HG02852 (cell line): ENCODE measurements at regions not wholly inside any gene's neighbourhood (a gene's known extent, or its start where the extent isn't known, plus 50 kb on each side); places are given as distances from the start of the nearest gene placed in this dataset.

ENCODE experiments used
- ATAC-seq: cut with Tn5 transposase; IDR thresholded peaks from one replicate; pipeline ENCODE4 v1.9.1; 2021; ENCODE audit warnings: mild to moderate bottlenecking, moderate library complexity; ENCODE audit not compliant: unreplicated experiment

DNA sequence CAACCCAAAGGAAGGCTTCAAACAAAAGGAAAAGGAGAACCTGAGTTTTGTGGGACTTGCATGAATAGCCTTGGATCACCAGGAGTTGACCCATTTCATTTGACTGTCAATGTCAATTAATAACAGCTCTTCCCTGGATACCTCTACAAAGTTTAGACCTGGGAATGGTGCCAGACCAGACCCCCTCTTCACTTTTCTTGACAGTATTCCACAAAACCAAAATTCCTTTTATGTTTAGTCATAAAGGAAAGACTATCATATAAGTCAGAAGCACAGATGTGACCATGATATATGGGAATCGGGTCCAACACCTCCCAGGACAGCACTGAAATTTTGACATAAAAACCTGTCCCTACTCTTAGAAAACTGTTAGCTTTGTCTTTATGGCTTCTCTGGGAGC is 191.8 kb downstream of the LYPLAL1 start:
- ATAC-seq, result no peak

DNA sequence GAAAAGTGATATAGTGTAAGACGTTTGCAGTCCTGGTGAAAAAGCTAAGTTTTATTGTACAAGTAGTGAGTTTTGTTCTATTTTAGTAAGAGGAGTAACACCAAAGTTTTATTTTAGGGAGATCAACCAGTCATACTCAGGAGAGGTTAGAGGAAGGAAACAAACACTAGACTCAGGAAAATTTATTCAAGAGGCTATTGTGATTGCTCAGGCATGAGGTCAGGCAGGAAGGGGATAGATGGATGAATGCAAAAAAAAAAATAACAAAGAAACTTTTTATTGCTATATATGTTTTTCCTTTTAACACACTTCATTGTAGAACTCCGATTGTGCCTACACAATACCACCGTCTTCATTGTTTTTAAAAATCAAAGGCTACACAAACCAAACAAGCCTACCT is 189.0 kb downstream of the LYPLAL1 start:
- no peak for ATAC-seq

DNA sequence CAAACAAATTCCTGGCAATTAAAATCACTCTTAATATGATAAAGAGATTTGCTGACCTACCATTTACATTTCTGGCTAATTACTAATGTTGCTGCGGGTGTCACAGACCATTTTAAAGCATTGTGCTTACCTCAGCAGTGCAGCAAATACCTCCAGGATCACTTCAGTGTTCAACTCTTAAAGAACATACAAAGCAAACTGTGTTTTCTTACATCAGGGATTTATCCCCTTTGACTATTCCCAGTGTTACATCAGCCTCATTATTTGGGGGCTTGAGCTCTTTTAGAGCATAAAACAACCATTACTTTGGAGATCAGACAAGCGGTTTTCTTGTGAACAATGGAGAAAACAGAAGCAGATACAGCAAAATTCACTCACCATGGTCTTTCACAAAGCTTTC is 185.4 kb downstream of the LYPLAL1 start:
- ATAC-seq, result no peak

DNA sequence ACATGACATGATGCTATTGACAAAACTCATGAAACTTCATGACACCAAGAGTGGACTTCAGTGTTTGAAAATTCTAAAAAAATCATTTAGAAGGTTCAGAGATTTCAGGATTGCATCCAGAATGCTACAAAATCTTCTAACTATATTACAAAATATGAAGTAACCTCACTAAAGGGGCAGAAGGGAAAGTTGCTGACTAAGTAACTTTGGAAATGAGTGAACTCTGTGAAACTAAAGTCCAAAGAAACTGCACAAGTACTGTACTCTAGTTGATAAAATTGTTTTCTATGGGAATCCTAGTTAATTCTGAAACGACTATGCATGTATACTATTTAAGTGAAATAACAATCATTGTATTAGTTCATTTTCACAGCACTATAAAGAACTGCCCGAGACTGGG is 184.4 kb downstream of the LYPLAL1 start:
- no peak for ATAC-seq

DNA sequence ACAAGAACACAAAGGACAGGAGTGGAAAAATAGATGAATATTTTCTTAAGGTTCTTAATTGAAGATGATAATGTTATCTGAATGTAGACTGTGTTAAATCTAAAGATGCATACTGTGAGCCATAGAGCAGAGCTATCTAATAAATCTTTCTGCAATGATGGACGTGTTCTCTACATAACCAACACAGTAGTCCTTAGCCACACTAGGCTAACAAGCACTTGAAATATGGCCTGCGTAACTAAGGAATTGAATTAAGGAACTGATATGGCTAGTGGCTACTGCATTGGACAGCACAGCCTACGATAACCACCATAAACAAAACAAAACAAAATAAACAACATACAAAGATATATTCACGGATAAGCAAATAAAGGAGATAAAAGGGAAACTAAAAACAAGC is 181.3 kb downstream of the LYPLAL1 start:
- no peak for ATAC-seq

DNA sequence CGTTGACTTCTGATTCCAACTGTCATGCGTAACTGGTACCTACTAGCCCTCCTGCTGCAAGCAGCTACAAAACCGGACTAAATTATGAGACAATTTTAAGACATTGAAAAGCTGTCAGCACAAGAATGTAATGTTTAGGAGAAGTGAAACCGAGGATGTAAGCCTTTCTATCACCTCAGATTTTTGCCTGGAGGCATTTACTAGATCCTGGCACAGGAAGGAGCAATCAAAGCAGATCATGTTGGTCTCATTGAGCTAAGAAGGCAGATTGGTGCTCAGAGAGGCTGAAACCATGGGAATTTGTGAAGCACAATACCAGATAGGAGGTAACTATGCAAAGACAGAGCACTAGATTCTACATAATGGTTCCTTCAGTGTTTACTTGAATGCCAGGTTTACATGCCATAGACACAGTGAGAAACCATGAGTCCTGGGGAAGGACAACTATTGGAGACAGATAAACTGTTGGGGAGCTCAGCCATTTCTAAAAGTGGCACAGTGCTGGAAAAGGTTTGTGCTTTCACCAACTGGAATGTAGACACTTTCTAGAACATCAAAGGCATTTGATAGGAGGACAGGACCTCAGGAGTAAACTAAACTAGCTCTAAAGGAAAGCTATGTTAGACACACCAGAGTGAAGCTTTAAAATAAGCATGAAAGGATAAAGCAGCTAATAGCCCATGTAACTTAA is 179.4 kb downstream of the LYPLAL1 start:
- ATAC-seq, result no peak

DNA sequence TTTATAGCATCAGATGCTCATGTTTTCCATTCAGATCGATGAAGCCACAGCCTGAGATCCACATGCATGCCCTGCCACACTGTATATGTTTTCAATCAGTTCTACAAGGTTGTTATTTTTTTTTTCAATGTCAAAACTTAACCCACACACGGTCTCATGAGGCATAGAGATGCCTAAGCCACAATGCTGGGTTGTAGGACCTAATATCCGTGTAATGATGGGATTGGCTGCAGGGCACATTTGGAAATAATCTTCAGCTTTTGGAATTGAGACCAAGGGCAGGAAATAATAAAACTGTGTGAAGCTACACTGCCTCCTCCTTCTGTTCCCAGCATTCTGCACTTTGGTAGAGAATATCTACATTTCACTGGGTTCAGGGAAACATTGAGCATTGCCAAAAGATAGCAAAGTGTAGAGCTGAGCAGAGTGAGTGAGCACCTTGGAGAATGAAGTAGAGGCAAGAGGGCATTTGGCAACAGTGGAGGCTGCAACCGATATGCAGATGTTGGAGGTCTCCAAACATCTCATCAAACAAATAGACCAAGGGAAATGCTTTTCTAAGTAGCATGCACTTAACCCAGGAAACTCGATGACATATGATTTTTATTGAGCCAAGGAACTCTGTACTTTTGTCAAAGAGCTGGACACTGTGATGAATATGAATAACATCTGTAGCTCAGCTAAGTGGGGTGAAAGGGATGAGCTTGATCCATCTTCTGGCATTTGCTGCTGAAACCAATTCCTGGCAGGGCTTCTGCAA is 176.7 kb downstream of the LYPLAL1 start:
- ATAC-seq, result no peak

DNA sequence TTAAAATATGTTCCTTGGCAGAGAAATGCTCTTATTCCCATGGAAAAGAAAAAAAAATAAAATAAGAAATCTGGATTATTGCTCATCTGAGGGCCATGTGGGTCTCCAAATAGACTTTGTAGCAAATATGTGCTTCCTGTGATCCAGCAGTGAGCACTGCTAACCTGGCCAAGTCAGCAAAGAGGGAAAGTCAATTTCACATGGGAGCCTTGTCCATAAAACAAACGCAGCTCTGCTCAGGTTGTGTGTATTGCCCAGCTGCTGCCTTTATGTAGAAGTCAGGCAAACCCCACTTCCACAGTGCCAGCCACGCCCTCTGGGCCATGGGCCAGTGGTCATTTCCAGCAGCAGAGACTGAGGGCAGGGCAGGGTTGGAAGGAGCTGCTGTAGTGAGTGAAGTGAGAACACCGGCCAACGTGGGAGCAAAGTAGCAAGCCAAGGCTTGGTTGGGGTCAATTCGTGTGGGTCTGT is 174.3 kb downstream of the LYPLAL1 start:
- no peak for ATAC-seq

DNA sequence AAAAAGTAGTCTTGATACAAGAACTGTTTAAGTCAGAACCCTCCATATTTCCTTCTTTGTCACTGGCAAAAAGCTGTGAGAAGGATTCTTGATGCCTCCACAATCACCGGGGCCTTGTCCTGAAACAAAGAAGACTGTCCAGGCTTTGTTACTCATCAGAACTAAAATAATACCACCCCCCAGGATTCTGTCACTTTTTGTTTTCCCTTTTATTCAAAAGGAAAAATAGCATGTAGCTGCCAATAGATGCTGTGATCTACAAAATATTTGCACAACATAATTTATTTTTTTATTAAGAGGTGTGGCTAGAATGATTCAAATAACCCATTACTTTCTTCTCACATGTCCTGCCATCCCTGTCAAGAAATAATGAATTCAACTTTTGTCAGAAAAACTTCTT is 173.7 kb downstream of the LYPLAL1 start:
- ATAC-seq, result no peak

DNA sequence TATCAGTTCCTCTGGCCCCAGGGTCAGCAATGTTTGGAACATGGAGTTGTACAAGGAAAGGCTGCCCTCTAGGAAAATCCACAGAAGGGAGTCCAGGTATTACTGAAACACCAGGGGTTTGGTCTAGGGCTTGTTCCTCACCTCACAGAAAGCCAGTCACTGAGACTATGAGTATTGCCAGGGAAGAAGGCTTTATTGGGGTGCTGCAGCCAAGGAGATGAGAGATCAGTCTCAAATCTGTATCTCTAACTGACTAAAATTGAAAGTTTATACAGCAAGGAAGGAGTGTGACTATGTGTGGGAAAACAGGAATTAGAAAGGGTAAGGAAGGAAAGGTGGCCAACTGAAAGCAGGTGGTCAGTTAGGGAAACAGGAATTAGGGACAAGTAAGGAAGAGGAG is 172.3 kb downstream of the LYPLAL1 start:
- no peak for ATAC-seq

DNA sequence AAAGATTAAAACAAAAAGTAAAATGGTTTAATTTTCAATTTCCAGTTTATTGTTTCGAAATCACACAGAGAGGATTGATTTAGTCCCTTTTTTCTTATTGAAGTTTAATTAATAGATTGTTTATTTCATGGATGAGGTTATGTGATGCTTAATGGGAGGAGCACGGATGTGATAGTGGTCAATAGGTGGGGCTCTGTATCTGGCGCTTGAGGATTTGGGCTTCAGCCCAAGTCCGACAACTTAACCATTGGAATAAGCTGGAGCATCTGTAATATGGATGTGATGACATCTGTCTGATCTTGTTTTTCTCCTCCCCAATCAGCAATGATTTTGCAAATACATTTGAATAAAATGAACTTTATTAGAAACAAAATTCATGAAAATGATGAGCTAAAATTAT is 169.2 kb downstream of the LYPLAL1 start:
- no peak for ATAC-seq

DNA sequence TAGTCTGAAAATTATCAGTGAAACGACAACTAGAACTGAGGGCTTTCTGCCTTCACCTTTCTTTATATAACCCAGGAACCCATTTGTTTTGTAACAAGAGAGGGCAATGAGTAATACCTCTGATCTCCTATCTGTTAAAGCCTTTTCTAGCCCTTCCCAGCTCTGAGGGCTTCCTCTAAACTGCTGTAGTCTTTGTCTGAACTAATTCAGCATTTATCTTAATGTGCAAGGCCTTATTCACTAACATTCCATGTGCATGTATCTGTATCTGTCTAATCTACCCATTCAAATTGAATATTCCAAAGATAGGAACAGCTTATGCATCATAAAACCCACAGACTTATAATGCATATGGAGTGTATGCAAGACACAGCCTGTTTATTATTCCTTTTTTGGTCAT is 167.1 kb downstream of the LYPLAL1 start:
- ATAC-seq, result no peak

DNA sequence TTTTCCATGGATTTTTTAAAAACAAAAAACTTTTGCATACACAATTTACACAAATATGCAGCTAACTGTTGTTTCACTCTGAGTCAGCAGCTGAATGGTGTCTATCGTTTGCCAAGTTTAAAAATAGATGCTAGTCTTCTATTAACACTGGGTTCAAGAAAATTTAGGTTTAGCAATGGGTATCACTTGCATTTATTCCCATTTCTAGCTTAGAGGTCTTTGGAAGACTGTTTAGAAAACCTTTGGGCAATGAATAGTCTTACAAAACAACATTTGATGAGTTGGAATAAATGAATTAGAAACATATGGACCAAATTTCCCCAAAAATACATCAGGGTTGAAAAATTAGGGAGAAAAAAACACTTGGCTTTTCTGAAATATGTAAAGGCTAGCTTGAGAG is 165.8 kb downstream of the LYPLAL1 start:
- ATAC-seq, result no peak

DNA sequence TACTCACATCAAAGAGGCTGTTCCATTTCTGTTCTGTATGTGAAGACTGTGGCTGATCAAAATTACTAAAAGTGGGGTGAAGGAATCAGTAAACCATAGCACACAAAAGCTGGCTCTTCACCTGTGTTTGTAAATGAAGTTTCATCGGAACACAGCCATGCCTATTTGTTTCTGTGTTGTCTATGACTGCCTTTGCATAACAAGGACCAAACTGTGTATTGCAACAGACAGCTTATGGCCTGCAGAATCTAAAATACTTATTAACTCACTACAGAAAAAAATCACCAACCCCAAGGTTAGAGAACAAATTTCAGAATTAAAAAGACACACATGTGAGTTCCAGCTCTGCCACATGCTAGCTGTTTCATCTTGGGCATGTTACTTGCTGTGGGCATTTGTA is 163.9 kb downstream of the LYPLAL1 start:
- no peak for ATAC-seq

DNA sequence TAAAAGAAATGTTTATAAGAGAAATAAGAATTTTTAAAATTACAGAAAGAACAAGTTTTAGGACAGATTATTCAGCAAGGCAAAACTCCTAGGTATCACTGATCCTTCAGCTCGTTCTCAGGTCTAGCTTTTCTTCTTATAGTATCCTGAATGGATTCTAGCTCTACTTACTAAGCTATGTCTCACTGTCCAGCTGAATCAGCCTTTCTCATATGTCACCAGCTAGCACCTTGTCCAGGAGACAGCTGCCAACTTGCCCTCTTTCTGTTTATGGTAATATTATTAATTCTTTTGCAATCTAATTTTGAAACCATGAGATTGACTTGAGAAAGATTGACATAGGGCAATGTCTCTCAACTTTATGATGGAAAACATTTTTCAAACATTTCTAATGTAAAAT is 159.9 kb downstream of the LYPLAL1 start:
- ATAC-seq, result no peak

DNA sequence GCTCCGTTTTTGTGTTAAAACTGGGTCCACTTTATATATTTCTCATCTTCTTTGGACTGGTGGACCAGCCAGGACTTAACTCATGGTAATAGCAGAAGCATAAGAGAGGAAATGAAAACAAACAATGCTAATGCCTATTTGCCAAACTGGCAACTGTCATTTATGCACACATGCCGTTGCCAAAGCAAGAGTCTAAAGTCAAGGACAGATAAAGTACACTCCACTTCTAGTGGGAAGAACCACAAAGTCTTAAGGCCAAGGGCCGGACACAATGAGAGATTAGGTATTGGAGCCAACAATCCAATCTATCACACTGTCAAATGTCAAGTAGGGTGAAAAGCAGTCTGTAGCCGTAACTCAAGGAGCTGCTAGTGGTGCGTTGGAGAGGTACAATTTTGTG is 157.7 kb downstream of the LYPLAL1 start:
- ATAC-seq, result no peak

DNA sequence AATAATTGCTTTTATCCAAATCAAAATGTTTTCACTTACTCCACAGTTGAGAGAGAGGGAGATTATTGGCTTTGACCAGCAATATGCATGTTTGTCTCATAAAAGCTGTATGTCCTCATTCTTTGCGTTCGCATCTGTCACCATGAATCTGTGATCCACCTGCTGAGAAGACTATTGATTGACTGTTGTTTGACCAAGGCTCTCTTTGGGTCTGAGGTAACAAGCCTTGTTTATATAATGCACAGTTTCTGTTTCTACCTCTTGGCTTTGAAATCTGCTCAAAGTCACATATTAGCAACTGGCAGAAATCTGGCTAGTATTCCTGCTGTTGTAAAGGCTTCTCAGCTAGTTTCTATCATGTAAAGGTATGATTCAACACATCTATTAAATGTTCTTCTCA is 157.0 kb downstream of the LYPLAL1 start:
- no peak for ATAC-seq

DNA sequence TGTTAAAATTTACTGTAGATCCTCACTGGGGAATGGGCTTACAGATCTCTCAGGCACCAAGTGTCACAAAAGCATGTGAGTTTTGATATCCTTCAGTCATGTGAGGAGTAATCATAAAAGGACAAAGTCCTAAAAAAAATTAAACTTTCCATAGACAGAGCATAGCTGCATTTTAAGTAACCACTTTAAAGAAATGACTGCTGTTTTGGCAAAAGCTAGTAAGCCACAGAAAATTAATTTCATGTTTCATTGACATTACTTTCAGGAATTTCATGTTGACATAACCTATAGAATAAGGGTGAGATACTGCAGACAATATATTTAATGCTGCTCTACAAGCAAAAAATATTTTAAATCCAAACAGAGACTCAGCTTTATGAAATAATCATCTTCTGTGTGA is 156.3 kb downstream of the LYPLAL1 start:
- ATAC-seq, result no peak

DNA sequence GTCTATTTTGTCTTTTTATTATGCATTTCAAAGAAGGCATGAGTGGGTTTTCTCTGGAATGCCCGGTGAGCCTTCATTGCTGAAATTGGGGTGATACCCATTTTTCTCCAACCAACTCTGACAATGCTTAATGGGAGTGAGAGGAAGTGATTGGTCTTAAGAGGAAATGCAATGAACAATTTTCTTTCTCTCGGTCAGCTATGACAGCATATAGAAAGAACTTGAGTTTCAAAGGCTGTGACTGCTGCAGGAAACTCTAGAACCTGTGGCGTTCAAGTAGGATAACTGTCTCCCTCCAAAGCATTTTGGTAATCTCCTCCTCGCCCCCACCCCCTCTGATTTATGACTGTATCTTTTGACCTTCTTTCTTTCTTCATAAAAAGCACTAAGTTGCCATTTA is 155.9 kb downstream of the LYPLAL1 start:
- no peak for ATAC-seq

DNA sequence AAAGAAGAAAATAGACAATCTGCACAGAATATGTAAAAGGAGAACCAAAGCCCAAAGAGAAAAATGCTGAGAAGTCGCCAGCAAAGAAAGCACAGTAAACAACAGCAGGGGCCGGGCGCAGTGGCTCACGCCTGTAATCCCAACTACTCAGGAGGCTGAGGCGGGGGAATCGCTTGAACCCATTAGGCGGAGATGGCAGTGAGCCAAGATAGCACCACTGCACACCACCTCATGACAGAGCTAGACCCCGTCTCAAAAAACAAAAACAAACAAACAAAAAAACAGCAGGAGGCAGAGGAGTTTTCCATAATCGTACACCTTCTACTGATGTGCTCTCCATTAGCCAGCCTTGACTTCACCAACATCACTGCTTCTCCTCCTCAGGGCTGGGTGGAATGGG is 153.2 kb downstream of the LYPLAL1 start:
- no peak for ATAC-seq

DNA sequence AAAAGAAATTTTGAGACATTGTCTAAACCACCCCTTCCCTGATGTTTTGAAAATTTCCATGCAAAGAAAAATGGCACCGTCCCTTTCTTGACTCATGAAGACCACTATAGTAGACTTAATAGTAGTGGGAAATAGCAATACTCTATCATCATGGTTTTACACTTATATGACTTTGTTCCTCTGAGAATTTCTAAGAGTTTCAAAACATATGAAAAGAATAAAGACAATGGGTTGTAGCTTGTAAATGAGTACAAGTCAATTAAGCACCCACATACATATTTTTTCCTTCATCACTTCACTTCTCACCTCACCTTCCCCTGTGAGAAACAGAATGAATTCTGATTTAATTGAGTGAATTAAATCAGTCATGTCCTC is 151.7 kb downstream of the LYPLAL1 start:
- ATAC-seq, result peak; percentile 28

DNA sequence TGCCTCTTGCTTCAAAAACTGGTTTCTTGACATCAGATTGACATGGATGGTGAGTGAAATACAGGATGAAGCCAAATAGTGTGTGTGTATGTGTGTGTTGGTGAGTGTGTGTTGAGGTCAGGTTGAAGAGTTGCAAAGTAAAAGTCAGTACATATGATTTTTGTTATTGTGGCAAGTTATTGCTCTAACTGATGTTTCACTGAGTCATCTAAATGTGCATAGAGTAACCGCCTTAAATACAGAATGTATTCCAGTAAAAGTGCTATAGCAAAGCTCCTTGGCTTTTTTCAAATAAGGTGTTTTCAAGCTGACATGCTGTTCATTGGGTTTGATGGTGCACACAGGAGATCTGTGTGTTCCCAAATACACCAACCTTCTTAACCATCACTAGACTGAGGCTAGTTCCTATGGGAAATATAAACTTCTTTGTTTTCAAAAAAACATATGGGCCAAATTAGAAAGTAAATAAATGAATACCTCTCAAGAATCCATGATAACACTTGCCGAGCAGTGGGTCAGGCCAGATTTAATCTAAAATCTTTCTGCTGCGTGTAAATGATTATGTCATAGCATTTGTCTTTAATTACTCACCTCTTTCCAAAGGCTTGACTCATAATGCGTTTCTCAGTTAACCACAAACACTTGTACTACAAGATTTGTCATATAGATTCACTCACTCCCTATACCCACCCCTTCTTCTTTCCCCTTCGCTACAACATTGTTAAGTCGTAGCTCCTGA is 151.1 kb downstream of the LYPLAL1 start:
- peak; percentile 91 for ATAC-seq
